ENCODE measurements at regions not wholly inside any gene's neighbourhood (a gene's known extent, or its start where the extent isn't known, plus 50 kb on each side); places are given as distances from the start of the nearest gene placed in this dataset.

GRCh38 chr5:66252849-66253248, 108.7 kb downstream of the SREK1 start:
- TF ChIP-seq KLF1 (tag by site-specific recombination; IDR thresholded peaks at IDR 0.05): no peak
- no peak for TF ChIP-seq CTCF (tag by site-specific recombination; IDR thresholded peaks at IDR 0.05)
- no peak for TF ChIP-seq ATF2 (tag by site-specific recombination; IDR thresholded peaks at IDR 0.05; ENCODE audit: low read depth)
- no peak for TF ChIP-seq ZNF561 (tag by site-specific recombination; IDR thresholded peaks at IDR 0.05; ENCODE audit: borderline replicate concordance)
- TF ChIP-seq KLF16 (tag by site-specific recombination; IDR thresholded peaks at IDR 0.05): no peak
- TF ChIP-seq ZNF169 (tag by site-specific recombination; IDR thresholded peaks at IDR 0.05): no peak
- no peak for TF ChIP-seq ZNF10 (tag by site-specific recombination; IDR thresholded peaks at IDR 0.05)
- no peak for TF ChIP-seq KLF17 (tag by site-specific recombination; IDR thresholded peaks at IDR 0.05)
- TF ChIP-seq REST (tag by site-specific recombination; IDR thresholded peaks at IDR 0.05): no peak
